NCI-H146 treated with DMSO at 0.1 percent for 48 hours (cell line): ENCODE measurements at regions not wholly inside any gene's neighbourhood (a gene's known extent, or its start where the extent isn't known, plus 50 kb on each side); places are given as distances from the start of the nearest gene placed in this dataset.

ENCODE experiments used
- DNase-seq: peaks from one replicate; lab custom pipeline; 2025; ENCODE audit not compliant: unreplicated experiment; lab: John Stamatoyannopoulos, UW

GRCh38 chr12:127209318-127209717, 1057.7 kb upstream of the TMEM132C start:
- DNase-seq, result no peak

- no peak for DNase-seq
Observed at GRCh38 chr12:127214186-127214585, 1052.8 kb upstream of the TMEM132C start.

- no peak for DNase-seq
Observed at GRCh38 chr12:127223011-127223410, 1044.0 kb upstream of the TMEM132C start.

GRCh38 chr12:127223731-127224130, 1043.2 kb upstream of the TMEM132C start:
- no peak for DNase-seq

GRCh38 chr12:127230843-127231260, 1036.1 kb upstream of the TMEM132C start:
- no peak for DNase-seq

GRCh38 chr12:127231371-127231770, 1035.6 kb upstream of the TMEM132C start:
- DNase-seq, result no peak

GRCh38 chr12:127233016-127233415, 1034.0 kb upstream of the TMEM132C start:
- DNase-seq, result no peak

GRCh38 chr12:127235761-127236160, 1031.2 kb upstream of the TMEM132C start:
- no peak for DNase-seq

GRCh38 chr12:127236491-127236890, 1030.5 kb upstream of the TMEM132C start:
- DNase-seq, result no peak

- no peak for DNase-seq
Observed at GRCh38 chr12:127237151-127237550, 1029.8 kb upstream of the TMEM132C start.

- no peak for DNase-seq
Observed at GRCh38 chr12:127238107-127238506, 1028.9 kb upstream of the TMEM132C start.

- no peak for DNase-seq
Observed at GRCh38 chr12:127239781-127240180, 1027.2 kb upstream of the TMEM132C start.

- no peak for DNase-seq
Observed at GRCh38 chr12:127240249-127240929, 1026.6 kb upstream of the TMEM132C start.

GRCh38 chr12:127241072-127241817, 1025.7 kb upstream of the TMEM132C start:
- no peak for DNase-seq

- DNase-seq, result no peak
Observed at GRCh38 chr12:127245009-127245408, 1022.0 kb upstream of the TMEM132C start.

GRCh38 chr12:127245437-127245836, 1021.5 kb upstream of the TMEM132C start:
- no peak for DNase-seq

- no peak for DNase-seq
Observed at GRCh38 chr12:127247937-127248336, 1019.0 kb upstream of the TMEM132C start.

GRCh38 chr12:127249428-127249827, 1017.5 kb upstream of the TMEM132C start:
- DNase-seq, result no peak

GRCh38 chr12:127253797-127254327, 1013.1 kb upstream of the TMEM132C start:
- DNase-seq, result no peak

GRCh38 chr12:127254420-127254955, 1012.5 kb upstream of the TMEM132C start:
- no peak for DNase-seq

GRCh38 chr12:127257366-127257935, 1009.5 kb upstream of the TMEM132C start:
- no peak for DNase-seq

GRCh38 chr12:127260531-127260930, 1006.4 kb upstream of the TMEM132C start:
- DNase-seq, result no peak
